ENCODE measurements at regions not wholly inside any gene's neighbourhood (a gene's known extent, or its start where the extent isn't known, plus 50 kb on each side); places are given as distances from the start of the nearest gene placed in this dataset.

DNA sequence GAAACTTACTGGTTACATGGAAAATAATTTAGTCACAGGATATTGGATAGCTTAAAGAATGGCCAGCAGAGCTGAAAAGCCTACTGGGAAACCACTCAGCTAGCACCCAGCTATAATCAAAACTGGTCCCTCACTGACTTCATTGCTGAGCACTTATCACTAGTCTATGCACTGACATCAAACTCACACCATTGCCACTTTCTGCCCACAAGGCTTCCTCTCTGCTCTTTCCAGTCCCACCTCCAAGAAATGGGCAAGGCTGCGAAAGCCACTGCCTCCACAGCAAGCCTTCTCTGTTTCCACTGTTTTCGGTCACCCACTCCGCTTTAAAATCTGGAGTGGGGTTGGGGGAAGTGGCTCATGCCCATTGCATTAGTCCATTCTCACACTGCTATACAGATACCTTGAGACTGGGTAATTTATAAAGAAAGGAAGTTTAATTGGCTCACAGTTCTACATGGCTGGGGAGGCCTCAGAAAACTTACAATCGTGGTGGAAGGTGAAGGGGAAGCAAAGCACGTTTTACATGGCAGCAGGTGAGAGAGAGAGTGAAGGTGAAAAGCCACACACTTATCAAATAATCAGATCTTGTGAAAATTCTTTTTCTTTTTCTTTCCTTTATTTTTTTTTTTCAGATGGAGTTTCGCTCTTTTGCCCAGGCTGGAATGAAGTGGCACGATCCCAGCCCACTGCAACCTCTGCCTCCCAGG lies 77.0 kb upstream of the CERS6 start:
- DNase-seq: no peak

DNA sequence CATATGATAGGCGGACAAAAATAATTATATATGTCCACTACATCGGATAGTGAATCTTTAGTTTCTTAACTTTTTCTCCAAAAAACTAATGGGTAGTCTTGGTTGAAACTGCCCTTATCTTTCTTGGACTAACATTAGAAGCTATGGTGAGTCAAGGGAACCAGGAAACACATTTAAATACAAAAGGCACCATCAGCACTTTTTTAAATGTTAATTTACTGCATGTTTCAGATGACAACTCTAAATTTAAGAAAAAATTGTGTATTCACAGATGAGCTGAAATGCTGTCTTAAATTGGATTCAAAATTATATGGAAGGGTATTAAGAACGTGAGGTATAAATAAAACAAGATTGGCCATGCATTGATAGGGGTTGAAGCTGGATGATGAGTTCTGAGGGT lies 75.6 kb upstream of the CERS6 start:
- no peak for DNase-seq

DNA sequence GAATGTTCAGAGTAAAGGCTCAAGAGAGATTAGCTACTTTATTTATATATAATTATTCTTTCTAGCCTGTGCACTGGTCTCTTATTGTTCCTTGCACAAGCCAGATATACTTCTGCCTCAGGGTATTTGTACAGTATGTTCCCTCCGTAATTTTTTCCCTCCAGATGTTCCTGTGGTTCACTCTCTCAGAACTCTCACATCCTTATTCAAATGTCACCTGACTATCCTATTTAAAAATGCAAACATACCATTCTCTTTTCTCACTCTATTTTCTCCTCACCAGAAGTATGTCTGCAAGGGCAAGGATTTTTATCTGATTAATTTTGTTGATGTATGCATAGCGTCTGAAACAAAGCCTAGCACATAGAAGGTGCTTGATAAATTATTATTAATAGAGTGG lies 64.0 kb upstream of the CERS6 start:
- DNase-seq: no peak

DNA sequence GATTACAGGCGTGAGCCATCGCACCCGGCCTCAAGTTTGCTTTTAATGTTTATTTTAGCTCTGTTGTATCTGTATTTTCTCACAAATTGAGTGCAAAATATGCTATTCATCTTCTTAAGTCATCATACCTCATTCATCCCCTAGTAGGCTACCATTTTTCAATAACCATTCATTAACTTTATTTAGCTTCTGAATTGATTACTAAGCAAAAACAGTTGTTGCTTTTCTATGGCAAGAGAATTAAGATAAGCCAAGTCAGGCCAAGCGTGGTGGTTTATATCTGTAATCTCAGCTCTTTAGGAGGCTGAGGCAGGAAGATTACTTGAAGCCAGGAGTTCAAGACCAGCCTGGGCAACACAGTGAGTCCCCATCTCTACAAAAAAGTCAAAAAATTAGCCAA lies 63.3 kb upstream of the CERS6 start:
- no peak for DNase-seq

- DNase-seq: no peak
These were observed 61.8 kb upstream of the CERS6 start for GRCh38 chr2:168394262-168394661.

- no peak for DNase-seq
These were observed 59.9 kb upstream of the CERS6 start for GRCh38 chr2:168396131-168396530.

DNA sequence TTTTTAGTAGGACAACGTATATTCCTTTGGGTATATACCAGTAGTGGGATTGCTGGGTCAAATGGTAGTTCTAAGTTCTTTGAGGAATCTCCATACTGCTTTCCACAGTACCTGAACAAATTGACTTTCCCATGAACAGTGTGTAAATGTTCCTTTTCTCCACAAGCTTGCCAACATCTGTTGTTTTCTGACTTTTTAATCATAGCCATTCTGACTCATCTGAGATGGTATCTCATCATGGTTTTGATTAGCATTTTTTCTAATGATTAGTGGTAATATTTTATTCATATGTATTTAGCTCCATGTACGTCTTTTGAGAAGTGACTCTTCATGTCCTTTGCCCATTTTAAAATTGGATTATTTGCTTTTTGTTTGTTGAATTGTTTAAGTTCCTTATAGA lies 58.4 kb upstream of the CERS6 start:
- DNase-seq: no peak

GRCh38 chr2:168401048-168401556 lies 55.0 kb upstream of the CERS6 start:
- no peak for DNase-seq

DNA sequence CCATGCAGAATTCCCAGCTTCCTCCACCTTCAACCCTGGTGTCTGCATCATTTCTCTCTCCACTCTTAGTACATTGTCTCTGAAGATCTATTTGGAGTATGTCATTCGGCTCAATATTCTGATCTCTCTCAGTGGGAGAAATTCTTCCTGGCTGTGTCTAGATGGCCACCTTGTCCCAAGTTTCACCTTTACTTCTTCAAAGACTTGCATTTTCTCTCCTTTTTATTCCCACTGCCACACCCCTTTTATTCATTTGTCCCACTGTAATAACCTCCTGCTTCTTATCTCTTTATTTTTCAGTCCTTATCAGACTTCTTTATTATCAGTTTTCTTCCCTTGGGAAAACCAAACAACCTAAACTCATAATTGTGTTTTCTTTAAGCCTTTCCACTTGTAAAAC lies 54.3 kb upstream of the CERS6 start:
- no peak for DNase-seq

DNA sequence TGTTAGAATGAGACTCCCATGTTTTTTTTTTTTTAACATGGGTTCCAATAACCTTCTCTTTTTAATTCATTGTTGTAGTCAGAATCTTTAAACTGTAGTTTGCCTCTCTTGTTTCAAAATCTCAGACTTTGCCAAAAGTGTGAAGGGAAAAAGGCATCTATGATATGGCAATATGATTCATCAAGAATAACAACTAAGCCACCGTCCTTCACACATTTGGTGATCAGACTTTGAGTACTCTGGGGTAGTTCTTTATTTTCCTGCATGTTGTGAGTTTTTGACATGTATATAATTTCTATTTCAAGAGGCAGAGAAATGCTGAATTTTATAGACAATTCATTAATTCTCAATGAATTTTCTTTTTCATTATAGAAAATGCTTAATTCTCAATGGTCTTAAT lies 53.5 kb upstream of the CERS6 start:
- DNase-seq: no peak

DNA sequence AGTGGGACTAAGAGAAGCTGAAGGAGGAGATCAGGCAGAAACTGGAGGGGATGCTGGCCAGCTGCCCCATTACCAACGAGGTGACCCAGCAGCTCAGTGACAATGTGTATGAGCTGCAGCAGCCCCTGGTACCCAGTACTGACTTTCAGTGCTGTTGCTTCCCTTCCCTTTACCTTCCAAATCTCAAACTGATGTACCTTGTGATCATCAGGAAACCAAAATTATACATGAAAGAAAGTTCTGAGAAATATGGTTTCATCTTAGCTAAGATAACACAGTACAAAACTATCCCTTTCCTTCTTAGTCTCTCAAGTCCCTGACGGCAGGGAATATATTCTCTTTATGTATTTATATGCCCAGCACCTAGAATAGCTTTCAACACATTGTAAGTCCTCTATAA lies 52.3 kb upstream of the CERS6 start:
- no peak for DNase-seq

DNA sequence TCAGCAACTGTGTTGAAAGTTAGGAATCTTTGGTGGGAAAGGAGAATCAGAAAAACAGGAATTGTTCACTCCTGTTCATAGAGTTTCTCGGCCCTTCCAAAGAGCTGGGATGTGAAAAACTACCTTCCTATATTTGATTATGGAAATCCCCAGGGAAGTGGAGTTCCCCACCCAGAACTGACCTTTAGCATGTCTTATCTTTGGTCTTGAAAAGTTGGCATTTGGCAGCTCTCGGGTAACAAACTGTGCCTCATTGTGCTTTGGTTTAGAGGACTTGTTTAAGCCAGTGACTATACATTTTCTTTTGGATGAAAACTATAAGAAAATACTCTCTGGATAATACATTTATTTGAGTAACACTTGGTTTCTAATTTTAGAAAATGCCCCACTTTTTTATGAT lies 51.3 kb upstream of the CERS6 start:
- no peak for DNase-seq
